Mesenteric fat pad (tissue), 1 donor: ENCODE measurements at regions not wholly inside any gene's neighbourhood (a gene's known extent, or its start where the extent isn't known, plus 50 kb on each side); places are given as distances from the start of the nearest gene placed in this dataset.
"Not testable (repeated sequence)": the region's sequence is repeated elsewhere in the genome, so short reads cannot be mapped to it uniquely, and the experiment has no call there.

Source experiments
- DNase-seq: peaks from one replicate; pipeline ENCODE4 v3.0.0-alpha.2; 2020; ENCODE audit warnings: low spot score
- donor health status: DM: yes; HTN: yes; CAD: no.

- not testable (repeated sequence) for DNase-seq
These were observed 670.2 kb upstream of the SOX9 start for GRCh38 chr17:71450657-71451056.

GRCh38 chr17:71453876-71454422 lies 666.9 kb upstream of the SOX9 start:
- DNase-seq = no peak

DNA sequence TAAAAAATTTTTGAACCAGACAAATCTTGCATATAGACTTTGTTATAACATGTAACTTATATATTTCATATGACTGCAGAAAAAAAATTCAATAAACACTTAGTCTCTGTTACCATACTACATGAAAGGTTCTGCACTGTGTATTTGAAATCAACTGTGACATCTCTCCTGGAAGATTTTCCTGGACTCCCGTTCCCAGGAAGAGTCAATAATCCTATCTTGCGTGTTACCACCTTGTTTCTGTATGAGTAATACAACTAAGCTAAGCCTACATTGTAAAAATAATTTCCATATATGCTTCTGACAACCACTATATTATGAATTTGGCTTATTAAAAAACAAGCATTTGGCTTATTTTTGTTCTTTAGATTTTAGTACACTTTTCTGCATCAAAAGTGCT lies 665.6 kb upstream of the SOX9 start:
- DNase-seq = no peak

- no peak for DNase-seq
These were observed 662.5 kb upstream of the SOX9 start for GRCh38 chr17:71458322-71458721.

GRCh38 chr17:71460943-71461342 lies 659.9 kb upstream of the SOX9 start:
- DNase-seq = no peak

GRCh38 chr17:71461498-71462169 lies 659.2 kb upstream of the SOX9 start:
- no peak for DNase-seq

DNA sequence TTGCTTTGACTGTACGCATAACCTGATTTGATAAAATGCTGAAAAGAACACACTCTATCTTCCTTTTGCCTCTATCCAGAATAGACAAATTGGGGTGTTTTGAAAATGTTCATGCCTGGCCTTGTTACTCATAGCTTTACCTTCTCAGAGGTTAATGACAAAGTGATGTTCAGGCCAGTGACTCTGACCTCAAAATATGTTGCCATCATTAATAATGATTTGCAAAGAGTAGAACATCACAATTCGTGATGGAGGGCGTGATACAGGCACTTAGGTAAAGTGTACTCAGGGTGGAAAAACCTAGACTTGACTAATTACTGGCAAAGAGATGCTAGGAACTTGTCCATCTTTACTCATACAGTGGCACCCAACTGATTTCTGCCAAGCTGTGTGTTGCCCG lies 656.6 kb upstream of the SOX9 start:
- DNase-seq = no peak

GRCh38 chr17:71464751-71465150 lies 656.1 kb upstream of the SOX9 start:
- no peak for DNase-seq

- no peak for DNase-seq
These were observed 653.1 kb upstream of the SOX9 start for GRCh38 chr17:71467719-71468118.

GRCh38 chr17:71470062-71470461 lies 650.8 kb upstream of the SOX9 start:
- DNase-seq = no peak

DNA sequence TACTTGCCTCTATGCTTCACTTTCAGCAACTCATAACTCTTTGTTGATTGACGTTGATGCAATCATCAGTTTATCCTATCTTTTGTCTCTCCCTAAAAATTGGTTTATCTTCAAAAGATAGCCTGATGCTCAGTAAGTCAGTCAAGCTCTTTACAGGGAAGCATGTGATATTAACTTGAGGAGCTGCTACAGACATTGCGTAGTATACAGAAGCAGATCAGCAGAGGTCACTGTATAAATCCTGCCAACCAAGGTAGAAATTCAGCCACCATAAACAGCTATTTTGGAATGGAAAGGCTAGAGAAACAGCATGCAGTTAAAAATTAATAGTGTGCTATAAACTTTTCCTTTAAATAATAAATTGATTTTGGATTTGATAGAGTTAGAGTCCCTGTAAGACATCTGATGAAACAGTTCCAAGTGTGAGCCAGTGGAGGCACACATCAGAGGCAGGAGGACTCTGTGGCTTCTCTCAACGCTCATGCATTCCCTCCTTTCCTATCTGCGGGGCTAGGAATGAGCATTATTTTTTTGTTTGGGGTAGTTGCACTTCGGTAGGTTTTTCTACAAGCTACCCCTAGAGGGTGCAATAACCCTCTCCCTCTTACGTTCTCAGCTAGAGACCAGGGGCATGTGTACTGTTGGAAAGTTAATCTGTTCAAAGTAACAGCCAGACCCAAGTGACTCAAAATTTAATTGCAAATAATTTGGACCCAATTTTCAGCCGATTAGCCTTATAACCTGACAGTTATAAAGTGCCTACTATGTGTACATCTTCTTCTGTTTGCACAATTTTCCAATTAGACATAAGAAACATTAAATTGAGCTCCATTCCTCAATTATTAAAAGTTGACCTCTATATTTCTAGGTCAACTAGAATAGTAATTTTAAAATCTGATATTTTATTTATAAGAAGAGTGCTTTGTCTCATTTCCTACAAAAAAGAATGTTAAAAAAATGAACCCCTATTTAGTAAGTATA lies 647.7 kb upstream of the SOX9 start:
- no peak for DNase-seq

- DNase-seq = no peak
These were observed 643.5 kb upstream of the SOX9 start for GRCh38 chr17:71477356-71477755.

- no peak for DNase-seq
These were observed 640.7 kb upstream of the SOX9 start for GRCh38 chr17:71480099-71480498.

DNA sequence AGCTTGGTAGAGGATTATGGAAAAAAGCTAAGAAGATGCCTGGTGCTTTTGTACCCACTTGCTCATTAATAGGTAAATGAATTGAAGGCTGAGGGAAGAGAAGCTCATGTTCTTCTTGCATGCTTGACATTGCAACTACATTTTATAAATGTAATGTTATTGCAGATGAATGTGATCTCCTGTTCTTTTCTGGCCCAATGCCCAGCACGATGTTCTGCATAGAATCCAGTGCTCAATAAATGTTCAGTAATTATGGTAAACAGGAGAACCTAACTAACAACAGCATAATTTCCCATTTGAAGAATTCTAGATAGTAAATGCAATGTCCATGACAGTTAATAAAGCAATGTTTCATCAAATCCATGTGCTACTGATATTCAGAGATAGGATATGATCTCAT lies 638.2 kb upstream of the SOX9 start:
- no peak for DNase-seq

DNA sequence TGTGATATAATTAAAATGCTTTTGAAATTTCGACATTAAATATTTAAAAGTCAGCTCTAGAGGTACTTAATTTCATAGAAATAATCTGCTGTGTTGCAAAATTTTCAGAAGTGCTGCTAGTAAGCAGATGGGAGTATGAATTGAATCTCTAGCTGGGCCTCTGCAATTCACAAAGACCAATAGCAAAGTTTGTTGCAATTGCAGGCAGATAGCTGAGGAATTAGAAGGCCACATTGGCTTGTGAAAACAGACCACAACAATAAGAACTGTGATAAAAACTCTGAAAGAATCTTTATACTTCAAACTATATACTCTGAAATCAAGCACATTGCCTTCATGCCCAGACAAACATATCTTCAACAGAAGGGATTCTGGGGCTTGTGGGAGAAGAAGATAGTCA lies 636.3 kb upstream of the SOX9 start:
- DNase-seq = no peak

- DNase-seq = no peak
These were observed 635.4 kb upstream of the SOX9 start for GRCh38 chr17:71485426-71485825.

GRCh38 chr17:71486261-71486660 lies 634.6 kb upstream of the SOX9 start:
- no peak for DNase-seq

DNA sequence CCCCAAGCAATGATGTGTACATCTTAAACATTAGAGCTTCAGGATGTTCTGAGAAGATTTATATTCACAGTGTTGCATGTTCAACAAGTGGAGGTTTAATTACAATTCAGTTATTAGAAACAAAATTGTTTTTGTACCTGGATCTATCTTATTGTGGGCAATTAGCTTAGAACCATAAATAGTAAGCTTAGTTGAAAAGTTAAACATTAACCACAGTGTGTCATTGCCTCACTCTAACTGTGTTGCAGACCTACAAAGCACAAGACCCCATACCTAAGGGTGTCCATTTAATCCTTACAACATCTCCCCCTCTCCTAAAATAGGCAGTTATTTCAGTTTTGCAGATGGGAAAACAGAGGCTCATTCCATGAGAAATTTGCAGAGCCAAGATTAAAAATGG lies 632.0 kb upstream of the SOX9 start:
- no peak for DNase-seq

- DNase-seq = no peak
These were observed 626.6 kb upstream of the SOX9 start for GRCh38 chr17:71494062-71494855.

GRCh38 chr17:71495420-71495819 lies 625.4 kb upstream of the SOX9 start:
- no peak for DNase-seq

- no peak for DNase-seq
These were observed 624.3 kb upstream of the SOX9 start for GRCh38 chr17:71496552-71496951.
